ENCODE measurements at regions not wholly inside any gene's neighbourhood (a gene's known extent, or its start where the extent isn't known, plus 50 kb on each side); places are given as distances from the start of the nearest gene placed in this dataset.
A peak's percentile ranks its signal among the peaks of the same experiment; 100 is the strongest.

DNA sequence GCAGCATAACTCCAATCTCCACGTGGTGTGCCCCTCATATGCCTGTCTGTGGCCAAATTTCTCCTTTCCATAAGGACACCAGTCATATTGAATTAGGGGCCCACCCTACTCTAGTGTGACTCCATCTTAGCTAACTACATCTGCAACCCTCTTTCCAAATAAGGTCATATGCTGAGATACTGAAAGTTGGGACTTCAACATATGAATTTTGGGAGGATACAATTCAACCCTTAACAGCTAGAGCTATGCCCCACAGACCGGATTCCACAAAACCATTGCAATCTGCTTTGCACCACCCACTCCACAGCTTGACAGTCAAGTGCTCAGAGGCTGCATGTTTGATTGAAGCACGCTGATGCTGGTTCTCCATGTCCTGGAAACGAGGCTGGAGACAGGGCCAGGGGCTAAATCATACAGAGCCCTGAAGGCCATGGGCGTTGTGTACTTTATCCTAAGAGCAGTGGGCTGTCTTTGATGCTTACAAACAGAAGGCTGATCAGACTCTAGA lies 122.8 kb downstream of the MTX3 start:
- no peak for DNase-seq

DNA sequence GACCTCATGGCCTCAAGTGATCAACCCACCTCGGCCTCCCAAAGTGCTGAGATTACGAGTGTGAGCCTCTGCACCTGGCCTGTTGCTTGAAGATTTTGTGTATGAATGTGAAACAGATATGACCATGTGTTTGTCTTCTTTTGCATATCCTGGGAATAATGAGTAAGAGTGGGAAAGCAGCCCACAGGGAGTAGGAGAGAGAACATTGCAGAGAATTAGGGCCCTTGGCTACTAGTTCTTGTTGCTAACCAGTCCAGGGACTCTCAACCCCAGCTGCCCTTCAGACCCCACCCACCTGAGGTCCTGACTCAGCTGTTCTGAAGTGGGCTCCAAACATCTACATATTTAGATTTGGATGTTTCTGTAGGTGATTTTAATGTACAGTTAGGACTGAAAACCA lies 125.5 kb downstream of the MTX3 start:
- DNase-seq: no peak

DNA sequence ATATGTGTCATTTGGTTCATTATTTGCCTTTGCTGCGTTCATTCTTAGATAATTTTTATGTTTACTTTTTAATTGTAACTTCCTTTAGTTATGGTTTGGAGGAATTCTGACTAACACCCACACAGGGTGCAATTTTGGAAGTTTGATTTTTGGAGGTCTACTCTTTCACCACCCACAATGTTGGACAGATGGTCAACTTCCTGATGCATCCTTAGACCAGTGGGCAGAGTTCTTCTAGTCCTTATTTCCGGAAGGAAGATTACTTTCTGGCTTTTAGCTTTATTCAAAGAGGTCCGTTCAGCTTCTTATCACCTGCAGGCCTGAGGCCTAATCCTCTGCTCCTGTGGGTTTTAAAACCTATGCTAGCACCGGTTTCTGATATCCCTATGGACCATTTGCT lies 126.7 kb downstream of the MTX3 start:
- DNase-seq: no peak

DNA sequence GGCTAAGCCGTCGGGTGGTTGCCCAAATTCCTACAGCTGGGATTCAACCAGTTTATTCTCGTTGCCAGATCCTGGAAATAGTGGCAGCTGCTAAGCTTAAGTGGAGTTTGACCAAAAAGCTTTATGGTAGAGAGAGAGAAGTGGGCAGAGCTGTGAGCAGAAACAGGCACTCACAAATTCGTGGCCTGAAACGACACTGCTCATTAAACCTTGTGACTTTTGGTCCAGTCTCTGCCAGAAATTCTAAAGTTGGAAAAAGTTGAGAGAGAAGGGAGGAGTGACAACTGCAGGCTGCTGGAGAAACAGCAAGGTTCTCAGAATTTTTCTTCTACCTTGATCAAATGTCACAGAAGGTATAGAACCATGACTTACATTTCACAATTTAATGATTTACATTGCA lies 131.5 kb downstream of the MTX3 start:
- DNase-seq: peak; percentile 24

DNA sequence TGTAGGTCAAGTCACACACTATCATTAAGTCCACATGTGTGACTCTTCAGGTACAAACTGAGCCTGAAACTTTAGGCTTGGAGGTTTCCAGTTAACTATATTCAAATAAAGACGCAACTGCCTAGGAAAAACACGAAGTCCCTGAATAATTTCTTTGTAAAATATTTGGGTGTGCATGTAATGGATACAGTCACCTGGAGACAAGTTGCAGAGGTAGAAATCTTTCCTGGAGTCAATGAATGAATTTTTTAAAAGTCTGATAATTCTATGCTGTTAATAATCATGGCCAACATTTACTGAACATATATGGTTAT lies 132.7 kb downstream of the MTX3 start:
- no peak for DNase-seq

DNA sequence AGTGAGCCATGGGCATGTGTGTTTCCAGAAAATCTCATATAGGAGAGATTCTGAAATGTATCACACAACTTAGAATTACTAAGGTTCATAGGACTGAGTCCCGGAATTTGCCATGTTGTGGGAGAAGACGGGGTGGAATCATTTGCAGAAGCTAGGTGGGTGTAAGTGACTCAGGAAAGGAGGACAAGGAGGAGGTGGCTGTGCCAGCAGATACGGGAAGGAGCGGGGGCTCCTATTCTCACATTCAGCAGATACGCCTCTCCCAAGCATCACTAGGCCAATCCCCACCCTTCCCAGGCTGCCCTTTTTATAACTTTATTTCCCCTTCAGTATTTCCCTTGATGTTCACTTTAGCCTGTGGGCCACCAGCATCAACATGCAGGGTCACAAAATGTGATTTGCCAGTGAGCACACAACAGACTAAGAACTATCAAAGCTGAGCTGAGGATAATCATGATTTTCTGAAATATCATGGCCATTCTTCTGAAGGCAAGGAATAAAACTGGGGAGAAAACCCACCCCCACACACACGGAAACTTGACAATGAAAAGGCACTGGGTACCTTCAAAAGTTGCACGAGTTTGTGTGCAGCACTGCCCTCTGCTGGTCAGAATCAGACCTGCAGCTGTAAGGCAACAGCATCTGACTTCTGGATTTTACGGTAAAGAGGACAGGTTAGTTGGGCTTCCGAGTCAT lies 133.2 kb downstream of the MTX3 start:
- peak; percentile 96 for DNase-seq

DNA sequence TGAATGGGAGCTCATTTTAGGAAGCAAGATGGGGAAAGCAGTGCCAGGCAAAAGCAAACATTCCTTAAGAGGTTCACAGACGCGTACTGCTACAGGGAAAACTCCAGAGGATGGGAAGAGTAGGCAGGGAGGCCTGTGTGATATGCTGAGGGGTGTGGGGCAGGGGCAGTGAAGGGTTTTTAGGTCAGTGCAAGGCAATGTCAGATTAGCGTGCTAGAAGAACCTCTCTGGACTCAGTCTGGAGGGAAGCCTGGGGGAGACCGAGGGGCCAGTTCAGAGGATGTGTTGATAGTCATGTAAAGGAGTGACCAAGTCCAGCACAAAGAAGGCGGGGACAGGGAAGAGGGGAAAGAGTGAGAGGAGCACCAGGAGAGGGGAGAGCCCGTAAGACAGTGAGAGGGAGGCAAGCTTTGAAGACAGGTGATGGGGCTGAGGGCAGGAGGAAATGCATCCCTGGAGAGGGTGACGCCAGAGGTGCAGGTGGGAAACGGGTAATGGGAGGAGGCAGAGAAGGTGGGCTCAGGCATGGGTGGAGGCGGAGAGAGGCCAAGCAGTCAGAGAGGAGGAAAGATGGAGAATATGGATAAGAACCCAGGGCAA lies 134.5 kb downstream of the MTX3 start:
- no peak for DNase-seq

DNA sequence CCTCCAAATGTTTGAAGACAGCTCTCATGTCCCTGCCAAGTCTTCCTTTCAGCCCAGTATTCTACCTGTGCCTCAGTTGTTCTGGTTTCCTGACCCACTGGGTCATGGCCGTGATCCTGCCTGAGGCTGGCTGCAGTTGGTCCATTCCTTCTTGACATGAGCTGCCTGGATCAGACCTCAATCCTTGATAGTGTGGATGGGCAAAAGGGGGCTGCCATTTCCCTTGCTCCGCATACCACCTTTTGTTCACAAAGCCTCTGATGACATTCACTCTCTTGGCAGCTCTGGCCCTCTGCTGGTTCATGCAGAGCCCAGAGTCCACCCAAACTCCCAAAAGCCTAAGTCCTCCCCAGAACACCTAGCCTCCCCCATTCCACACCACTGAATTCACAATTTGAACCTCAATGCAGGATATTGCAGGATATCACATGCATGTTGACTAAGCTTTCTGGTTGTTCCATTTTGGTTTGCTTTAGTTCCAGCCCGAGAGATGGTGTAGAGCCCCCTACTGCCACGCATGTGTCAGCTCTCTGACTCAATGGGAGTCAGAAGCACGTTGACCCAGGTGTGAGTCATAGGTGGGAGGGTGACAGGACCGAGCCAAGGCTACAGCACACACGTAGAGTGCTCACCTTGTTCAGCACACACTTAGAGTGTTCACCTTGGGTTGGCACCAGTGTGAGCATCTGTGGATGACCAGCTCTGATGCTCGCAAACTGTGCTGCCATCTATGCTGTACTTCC lies 137.2 kb downstream of the MTX3 start:
- DNase-seq: no peak

DNA sequence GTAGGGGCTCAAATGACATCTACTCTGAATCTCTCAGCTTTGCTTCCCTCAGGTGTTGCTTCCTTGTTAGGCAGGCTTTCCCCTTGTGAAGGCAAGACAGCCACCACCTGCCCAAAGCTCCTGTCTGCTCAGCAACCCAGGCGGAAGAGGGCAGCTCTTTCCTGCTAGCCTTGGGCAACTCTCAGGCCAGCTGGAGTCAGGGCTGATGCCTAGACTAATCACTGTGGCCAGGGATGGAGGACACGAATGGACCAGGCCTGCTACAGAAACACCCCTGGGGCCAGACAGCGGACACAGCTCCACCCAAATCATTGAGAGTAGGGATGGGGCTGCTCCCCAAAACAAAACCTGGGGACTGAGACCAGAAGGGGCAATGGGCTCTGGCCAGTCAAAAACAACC lies 138.0 kb downstream of the MTX3 start:
- DNase-seq: no peak

DNA sequence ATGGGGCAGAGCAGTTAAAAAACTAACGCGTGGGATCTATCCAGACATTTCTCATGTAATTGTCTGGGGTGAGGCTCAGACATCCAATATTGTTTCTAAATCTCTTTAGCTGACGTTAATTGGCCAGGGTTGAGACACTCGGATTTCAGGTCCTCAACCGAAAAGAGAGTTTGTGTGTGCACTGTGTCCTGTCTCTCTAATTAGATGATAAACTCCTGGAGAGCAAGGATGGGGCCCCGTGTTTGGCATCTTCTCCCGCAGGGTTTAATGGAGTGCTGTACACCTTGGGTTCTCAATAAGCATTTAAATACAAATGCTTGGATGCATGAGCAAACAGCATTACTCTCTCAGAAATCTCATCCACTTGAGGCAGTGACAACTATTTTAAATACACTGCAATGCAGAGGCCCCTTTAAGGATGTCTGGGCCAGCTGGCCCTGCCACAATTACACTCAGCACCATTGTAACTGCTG lies 139.6 kb downstream of the MTX3 start:
- DNase-seq: no peak

DNA sequence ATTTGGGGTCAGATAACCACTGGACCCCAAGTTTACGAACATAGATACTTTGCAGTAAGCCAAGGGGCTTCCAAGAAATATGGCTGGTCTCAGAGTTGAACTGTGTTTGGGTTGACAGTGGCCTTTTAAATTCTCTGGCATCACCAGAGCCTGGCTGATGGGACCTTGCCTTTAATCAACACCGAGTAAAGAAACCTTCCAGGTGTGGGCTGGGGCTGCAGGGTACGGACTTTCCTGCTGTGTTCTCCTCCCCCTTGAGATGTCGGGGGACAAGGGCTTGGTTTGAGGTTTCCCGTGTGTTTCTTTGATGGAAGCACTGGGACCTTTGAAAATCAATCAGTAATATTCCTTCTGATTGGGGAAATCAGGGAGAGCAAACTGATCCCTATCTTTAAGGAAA lies 140.1 kb downstream of the MTX3 start:
- no peak for DNase-seq

DNA sequence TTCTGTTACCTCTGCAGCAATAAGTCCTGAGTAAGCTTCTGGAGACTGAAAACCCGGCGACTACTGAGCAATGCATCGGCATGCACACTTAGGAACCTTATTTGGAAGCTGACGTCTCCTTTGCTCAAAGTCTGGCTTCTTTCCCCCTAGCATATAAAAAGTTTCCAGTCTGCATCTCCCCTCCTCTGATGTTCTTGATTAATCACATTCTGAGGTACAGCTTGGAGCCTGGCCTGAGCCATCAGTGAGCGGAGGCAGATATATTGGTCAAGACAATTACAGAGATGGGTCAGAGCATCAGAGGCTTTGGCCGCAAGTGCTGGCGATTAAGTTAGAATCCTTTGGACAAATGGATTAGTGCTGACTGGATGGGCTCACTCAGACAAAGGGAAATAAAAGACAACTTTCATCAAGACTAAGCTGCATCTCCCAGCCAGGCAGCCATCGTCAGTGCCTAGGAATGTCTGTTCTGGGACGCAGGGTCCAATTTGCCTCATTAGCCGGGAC lies 140.7 kb downstream of the MTX3 start:
- no peak for DNase-seq

DNA sequence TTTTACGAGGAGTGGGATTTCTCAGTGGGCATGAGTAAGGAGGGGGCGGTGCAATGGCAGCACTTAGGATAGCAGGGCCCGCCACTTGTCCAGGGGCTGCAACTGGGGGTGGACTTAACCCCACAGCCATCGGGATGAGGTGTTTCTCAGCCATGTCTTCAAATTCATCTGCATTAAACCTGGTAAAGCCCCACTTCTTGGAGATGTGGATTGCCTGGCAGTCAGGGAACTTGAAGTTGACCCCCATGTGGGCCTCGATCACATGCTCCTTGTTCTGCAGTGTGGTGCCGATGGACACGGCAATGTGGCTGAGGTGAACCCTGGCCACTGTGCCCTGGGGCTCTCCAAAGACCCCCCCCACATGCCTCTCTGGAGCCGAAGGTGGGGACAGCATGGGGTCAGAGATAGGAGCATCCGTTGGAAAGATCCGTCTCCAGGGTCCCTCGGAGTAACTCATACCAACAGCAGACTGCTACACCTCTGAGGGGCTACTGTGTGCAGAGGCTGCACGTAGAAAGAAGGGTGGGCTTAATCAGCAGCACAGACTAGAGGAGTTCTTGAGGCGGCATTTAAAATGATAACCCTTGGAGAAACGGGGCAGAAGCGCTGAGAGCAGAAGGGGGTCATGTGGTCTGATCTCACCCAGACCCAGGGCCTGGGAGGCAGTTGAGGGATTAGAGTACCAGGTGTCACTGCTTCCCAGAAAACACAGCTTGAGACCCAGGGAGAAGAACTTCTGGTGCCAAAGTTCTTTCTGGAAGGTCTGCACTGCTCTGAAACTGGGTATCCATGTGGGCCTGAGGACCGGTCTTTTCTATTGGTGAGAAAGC lies 141.4 kb downstream of the MTX3 start:
- DNase-seq: peak; percentile 11
